ENCODE measurements at regions not wholly inside any gene's neighbourhood (a gene's known extent, or its start where the extent isn't known, plus 50 kb on each side); places are given as distances from the start of the nearest gene placed in this dataset.

- TF ChIP-seq POLR2A (IDR thresholded peaks at IDR 0.05) (no peak), CTCF (IDR thresholded peaks at IDR 0.05) (no peak)
Observed at GRCh38 chr9:68648164-68648563, 56.9 kb upstream of the PIP5K1B start.

Measured in vagina (tissue), 2 donors.